ENCODE measurements at regions not wholly inside any gene's neighbourhood (a gene's known extent, or its start where the extent isn't known, plus 50 kb on each side); places are given as distances from the start of the nearest gene placed in this dataset.

- no peak for DNase-seq
These were observed 376.0 kb upstream of the ALCAM start for GRCh38 chr3:104990758-104991157.

DNA sequence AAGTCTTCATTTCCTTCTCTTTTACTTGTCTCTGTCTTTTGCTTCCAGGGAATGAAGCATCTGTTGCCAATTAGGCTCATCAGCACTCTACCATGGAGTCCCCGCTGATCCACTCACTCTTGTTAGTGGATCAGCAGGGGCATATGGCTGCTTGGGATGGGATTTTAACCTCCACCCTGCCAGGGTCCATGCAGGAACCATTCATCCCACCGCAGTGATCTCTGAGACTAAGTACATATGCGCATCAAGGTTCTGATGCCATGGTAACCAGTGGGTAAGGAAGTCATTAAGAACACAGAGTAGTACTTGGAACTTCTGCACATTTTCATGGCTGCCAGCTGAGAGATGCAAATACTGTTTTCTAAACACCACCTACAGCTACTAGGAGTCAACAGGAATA lies 374.0 kb upstream of the ALCAM start:
- DNase-seq = no peak

GRCh38 chr3:105006164-105006563 lies 360.5 kb upstream of the ALCAM start:
- DNase-seq = no peak

- no peak for DNase-seq
These were observed 353.1 kb upstream of the ALCAM start for GRCh38 chr3:105013657-105014056.

GRCh38 chr3:105014631-105015030 lies 352.1 kb upstream of the ALCAM start:
- DNase-seq = no peak

GRCh38 chr3:105022813-105023212 lies 343.9 kb upstream of the ALCAM start:
- no peak for DNase-seq

GRCh38 chr3:105030211-105030610 lies 336.5 kb upstream of the ALCAM start:
- DNase-seq = no peak

DNA sequence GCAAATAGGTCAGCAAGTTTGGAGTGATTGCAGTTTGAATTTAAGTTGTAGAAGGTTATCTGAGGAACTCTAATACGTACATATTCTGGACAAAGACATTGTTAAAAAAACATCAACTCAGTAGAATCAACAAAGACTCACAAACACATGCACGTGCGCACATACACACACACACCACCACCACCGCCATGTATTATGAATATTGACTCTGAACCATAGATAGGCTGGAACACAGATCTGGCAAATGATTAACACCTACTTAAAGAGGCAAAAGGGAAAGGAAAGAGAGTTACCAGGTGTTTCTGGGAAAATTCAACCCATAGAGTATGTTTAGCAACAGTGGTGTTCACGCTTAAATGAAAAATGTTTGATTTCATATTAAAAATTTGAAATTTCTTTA lies 334.2 kb upstream of the ALCAM start:
- DNase-seq = no peak

DNA sequence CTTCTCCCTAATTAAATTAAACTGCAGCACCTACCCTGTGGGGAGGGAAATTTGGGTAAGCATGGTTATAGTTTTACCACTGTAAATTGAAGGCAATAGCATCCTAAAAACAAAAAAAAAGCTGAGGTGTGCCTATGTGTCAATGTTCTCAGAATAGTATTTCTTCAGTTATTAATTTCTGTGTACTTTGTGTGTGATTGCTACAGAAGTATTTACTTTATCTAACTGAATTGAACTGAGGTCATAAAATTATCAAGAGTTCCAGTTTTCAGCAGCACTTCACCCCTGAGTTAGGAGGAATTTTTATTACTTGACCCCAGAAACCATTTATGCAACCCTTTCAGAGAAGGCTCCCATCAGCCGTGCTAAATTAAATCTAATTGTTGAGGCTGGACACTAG lies 333.6 kb upstream of the ALCAM start:
- DNase-seq = no peak

GRCh38 chr3:105039004-105039403 lies 327.7 kb upstream of the ALCAM start:
- no peak for DNase-seq

GRCh38 chr3:105040026-105040622 lies 326.6 kb upstream of the ALCAM start:
- peak in 1 of 3 donors; percentile 1 for DNase-seq

DNA sequence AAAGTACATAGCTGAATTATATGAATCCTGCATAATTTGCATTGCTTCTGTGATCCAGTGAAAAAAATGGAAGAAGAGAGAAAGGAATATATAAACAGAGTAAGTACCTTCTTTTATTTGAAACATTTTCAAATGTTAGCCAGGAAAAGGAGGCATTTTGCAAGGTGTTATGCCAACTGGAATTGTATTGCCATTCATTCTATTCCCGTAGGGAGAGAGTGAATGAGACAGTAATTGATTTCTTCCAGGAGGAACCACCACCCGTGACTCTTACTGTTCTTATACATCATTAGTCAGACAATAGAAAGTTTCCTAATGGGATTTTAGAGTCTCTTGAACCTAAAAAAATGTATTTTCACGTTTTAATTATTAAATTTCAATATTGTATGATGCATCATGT lies 324.1 kb upstream of the ALCAM start:
- DNase-seq = no peak

- no peak for DNase-seq
These were observed 315.6 kb upstream of the ALCAM start for GRCh38 chr3:105051111-105051510.

DNA sequence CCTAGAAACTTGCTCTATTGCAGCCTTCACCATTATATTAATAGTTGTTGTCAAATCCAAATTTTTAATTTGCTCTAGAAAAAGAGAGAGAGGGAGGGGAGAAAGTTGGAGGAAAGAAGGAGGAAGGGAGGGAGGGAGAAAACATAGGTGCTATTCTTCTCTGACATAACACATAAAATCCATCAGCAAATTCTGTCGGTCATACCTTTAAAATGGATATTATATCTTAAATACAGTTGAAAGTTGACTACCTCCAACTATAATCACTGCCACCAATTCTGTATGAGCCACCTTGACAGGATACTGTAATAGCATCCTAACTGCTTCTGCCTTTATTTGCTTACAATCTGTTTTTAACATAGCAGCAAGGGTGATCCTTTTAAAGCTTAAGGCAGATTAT lies 314.7 kb upstream of the ALCAM start:
- no peak for DNase-seq

DNA sequence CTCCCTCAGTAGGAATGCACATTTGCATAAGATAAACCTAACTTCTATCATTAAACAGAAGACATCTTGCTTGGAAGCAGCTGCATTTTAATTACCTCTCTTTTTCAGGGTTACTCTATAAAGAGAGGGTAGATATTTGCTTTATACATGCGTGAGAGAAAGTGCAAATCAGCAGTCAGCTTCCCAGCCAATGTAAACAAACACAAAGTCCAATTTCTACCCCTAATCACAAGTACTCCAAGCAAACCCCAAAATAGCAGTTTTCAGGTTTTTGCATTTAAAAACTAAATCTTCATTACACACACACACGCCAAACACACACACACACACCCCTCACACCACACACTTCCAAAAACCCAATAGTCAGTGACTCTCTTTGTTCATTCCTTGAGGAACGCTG lies 303.9 kb upstream of the ALCAM start:
- DNase-seq = no peak

- DNase-seq = no peak
These were observed 300.5 kb upstream of the ALCAM start for GRCh38 chr3:105065895-105066839.

DNA sequence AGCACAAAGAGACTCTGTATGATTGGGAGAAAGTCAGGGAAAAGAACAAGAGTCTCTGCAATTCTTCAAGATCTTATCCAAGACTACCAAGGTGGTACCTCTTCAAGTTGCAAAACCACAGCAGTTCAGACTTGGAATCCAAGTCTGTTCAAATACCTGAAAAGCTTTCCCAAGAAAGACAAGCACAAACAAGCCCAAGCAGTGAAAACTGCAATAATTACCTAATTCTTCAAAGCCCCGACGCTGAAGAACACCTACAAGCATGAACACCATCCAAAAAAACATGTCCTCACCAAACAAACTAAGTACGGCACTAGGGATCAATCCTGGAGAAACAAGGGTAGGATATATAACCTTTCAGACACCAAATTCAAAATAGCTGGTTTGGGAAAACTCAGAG lies 299.3 kb upstream of the ALCAM start:
- no peak for DNase-seq

DNA sequence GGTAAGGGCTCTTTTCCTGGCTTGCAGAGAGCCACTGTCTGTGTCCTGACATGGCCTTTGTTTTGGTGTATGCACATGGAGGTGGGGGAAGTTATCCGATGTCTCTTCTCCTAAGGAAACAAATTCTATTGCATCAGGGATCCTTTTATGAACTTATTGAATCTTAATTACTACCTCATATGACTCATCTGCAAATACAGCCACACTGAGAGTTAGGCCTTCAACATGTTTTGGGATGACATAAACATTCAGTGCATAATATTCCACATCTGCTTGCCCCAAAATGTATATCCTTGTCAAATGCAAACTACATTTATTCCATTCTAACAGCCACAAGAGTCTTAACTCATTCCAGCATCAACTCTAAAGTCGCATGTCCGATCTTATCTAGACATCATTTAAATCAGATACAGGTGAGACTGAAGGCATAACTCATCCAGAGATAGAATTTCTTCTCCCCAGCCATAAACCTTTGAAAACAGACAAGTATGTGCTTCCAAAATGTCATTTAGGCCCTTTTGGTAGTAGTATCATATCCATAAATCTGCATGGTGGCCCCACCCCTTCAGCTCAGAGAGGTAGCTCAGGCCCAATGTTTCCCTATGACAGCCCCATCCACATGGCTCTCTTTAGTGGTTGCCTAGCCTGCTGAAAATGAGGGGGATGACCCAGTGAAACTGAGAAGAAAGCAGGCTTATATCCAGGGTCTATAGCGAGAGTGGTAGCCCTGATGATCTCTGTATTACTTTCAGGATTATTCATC lies 289.5 kb upstream of the ALCAM start:
- no peak for DNase-seq

DNA sequence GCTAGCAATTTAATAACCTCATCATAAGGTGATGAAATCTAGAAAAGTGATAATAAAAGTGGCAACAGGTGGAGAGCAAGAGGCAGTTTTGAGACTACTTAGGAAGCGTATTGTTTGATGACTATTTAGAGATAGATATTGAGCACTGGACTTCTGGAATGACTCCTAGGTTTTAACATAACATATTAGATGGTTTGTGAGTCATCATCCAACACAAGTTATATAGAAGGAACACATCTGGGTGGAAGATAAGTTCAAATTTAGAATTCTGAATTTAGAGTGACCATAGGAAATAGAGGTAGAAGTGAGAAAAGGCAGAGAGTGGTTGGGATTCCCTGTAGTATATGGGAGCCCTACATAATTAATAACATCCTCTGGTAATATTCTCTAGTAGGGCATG lies 282.8 kb upstream of the ALCAM start:
- DNase-seq = no peak

- no peak for DNase-seq
These were observed 281.2 kb upstream of the ALCAM start for GRCh38 chr3:105085506-105085905.

DNA sequence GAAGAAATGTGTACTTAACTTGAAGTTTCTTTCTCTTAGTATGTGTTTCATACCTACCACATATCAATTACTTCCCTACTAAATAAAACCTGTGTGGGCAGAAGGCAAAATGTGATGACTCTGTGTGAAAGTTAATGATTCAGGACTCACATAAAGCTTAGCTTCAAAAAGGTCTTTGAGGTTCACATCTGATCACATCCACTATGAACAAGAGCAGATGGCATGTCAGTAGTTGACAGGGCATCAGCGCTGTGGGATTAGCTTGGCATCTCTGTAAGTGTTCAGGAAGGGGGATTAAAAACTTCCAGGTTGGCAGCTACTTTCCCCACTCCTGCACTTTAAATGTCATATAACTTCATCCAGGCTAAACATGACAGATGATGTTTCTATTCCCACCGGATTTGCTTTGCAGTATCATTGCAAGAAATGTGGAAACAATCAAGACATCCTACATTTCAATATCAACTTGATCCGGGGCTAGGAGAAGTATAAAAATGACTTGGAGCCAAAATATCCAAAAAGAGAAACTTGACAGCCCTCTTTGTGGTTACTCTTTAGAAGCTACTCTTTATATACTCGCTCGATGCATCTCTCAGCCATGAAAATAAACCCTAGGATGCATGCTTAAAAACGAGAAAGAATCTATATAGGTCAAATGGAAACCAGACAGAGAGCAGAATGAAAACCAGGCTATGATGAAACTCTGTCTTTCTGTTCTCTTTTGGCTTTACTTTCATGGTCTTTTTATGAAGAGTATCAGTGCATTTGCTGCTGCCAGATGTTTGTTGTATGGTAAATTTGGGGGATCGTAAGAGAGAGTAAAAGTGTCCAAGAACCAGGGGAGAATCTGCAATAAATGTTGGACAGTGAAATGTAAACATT lies 273.1 kb upstream of the ALCAM start:
- peak in 1 of 3 donors; percentile 26 for DNase-seq

DNA sequence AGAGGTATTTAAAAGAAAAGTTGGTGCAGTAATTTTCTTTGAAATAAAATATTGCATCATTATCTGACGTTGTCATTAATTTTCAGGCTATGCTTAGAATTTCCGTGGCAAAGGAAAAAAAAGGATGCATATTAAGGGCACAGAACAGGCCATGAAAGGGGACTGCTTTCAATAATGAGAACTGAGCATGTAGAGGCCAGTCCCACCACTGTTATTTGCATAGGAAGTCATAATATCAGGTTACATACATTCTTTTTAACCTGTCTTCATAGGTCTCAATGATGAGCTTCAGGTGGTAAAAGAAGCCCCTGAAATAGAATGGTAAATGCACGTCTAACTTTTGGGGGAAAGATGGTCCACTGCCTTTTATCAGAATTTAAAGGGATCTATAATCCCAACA lies 272.1 kb upstream of the ALCAM start:
- DNase-seq = no peak
